ENCODE measurements at regions not wholly inside any gene's neighbourhood (a gene's known extent, or its start where the extent isn't known, plus 50 kb on each side); places are given as distances from the start of the nearest gene placed in this dataset.

- TF ChIP-seq CTCF (IDR thresholded peaks at IDR 0.05; ENCODE audit: low read depth, low read length, missing input control) (no peak), TAF1 (conservative IDR thresholded peaks at IDR 0.05) (no peak), RAD21 (IDR thresholded peaks at IDR 0.05) (no peak), YY1 (IDR thresholded peaks at IDR 0.05) (no peak), SP1 (IDR thresholded peaks at IDR 0.05) (no peak)
Measured at GRCh38 chr4:127155116-127155515, 477.6 kb upstream of the INTU start.
